Cardiac fibroblast (primary cell): ENCODE measurements at regions not wholly inside any gene's neighbourhood (a gene's known extent, or its start where the extent isn't known, plus 50 kb on each side); places are given as distances from the start of the nearest gene placed in this dataset.

ENCODE experiments used
- DNase-seq, 2 donors: peaks; one replicate each; pipeline versions ENCODE4 v3.0.0 to v3.0.0-alpha.2; 2010; ENCODE audit warnings: low read depth in 2 of 2
- H3K4me3 ChIP-seq, 2 donors: replicated peaks in 1 of 2; 1 replicate in 1 of 2; 2 replicates in 1 of 2; pipeline ENCODE4 v1.5.1; 2011; ENCODE audit warnings: low read depth in 2 of 2, low read length in 2 of 2, mild to moderate bottlenecking in 2 of 2, moderate library complexity in 1 of 2
- CTCF ChIP-seq: IDR thresholded peaks from one replicate; pipeline ENCODE4 v1.5.1; 2011; ENCODE audit warnings: low read depth, mild to moderate bottlenecking, low read length, inconsistent platforms

DNA sequence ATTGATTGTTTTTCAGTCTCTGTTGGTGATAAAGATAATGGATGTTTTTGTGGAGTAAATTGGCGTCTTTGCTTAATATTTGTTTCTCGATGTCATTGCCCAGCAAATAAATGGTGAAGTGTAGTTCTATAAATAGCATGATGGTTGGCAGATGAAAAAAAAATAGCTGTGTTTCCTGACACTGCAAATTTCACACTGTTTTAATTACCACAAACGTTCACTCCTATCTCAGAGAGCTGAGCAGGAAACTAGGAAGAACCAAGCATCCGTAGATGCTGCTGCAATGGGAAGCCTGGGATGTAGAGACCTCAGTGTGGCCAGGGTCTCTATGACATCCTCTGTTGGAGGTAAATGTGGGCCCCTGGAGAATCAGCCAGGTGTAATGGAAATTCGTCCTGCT lies 183.2 kb downstream of the CYRIA start:
- no peak for DNase-seq
- no peak overlapping the region for H3K4me3 ChIP-seq
- no peak for TF ChIP-seq CTCF

GRCh38 chr2:16481351-16481750 lies 184.3 kb downstream of the CYRIA start:
- no peak for DNase-seq
- H3K4me3 ChIP-seq, result no peak overlapping the region
- TF ChIP-seq CTCF, result no peak

GRCh38 chr2:16479721-16480120 lies 185.9 kb downstream of the CYRIA start:
- TF ChIP-seq CTCF, result no peak
- no peak for DNase-seq
- no peak overlapping the region for H3K4me3 ChIP-seq

- DNase-seq, result no peak
- no peak overlapping the region for H3K4me3 ChIP-seq
- TF ChIP-seq CTCF, result no peak
These were observed 187.0 kb downstream of the CYRIA start for GRCh38 chr2:16478434-16479210.

- no peak overlapping the region for H3K4me3 ChIP-seq
- no peak for TF ChIP-seq CTCF
- no peak for DNase-seq
These were observed 188.0 kb downstream of the CYRIA start for GRCh38 chr2:16477648-16478047.

GRCh38 chr2:16476866-16477265 lies 188.8 kb downstream of the CYRIA start:
- H3K4me3 ChIP-seq, result no peak overlapping the region
- DNase-seq, result no peak
- no peak for TF ChIP-seq CTCF
